ENCODE measurements at regions not wholly inside any gene's neighbourhood (a gene's known extent, or its start where the extent isn't known, plus 50 kb on each side); places are given as distances from the start of the nearest gene placed in this dataset.
"Not testable (repeated sequence)": the region's sequence is repeated elsewhere in the genome, so short reads cannot be mapped to it uniquely, and the experiment has no call there.

- intact Hi-C loops (cut with DNase I) = no loop called here
- DNase-seq = no peak
Observed at GRCh38 chrX:123108513-123109427, 75.3 kb upstream of the GRIA3 start.

GRCh38 chrX:123121241-123121640, 62.8 kb upstream of the GRIA3 start:
- intact Hi-C loops (cut with DNase I) = no loop called here

GRCh38 chrX:123129805-123130204, 54.3 kb upstream of the GRIA3 start:
- intact Hi-C loops (cut with DNase I); DNase-seq: not testable (repeated sequence)

More at GRCh38 chrX:123121241-123121640, 62.8 kb upstream of the GRIA3 start:
- no peak for DNase-seq

All from posterior cingulate gyrus (tissue), 11 donors.